ENCODE measurements at regions not wholly inside any gene's neighbourhood (a gene's known extent, or its start where the extent isn't known, plus 50 kb on each side); places are given as distances from the start of the nearest gene placed in this dataset.

DNA sequence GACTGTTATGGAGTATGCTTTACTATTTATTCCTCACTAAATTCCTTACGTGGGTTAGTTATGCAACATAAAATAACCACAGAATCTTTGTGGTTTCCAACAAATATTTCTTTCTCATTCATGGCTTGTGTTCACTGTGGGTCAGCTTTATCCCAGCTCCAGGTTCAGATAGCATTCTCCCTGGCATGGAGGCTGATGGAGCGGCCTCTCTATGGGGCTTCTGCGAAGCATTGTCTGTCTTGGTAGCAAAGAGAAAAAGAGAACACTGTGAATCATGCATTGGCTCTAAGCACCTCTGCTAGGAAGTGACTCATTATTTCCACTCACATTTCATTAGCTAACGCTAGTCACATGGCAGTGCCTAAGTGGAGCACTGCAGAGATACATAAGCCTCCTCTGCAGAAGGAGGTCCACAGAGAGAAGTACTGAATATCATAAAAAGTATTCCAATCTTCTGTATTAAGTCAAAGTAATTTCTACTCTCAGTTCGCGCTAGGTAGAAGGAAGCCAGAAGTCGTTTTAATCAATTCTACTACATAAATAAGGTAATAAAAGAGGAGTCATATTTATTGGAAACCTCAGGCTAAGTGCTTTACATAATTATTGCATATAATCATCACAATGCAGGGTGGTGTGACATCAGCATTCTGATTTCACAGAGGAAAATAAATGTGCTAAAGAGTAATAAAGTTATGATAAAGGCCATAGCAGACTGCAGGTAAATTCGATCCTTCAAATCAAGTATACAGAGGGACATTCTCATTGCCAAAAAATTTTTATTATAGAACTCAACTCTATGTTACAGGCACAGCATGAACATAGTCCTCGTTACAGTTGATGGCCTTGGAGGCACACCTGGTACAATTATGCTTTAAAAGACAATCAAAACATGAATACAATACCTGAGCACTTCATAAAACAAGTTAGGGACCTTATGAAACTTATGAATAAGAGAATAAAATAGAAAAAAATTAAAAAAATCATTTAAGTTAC is 531.1 kb downstream of the CETN3 start:
- no peak for DNase-seq (ENCODE audit: extremely low read depth, insufficient read length)
- TF ChIP-seq, protein P1, sequence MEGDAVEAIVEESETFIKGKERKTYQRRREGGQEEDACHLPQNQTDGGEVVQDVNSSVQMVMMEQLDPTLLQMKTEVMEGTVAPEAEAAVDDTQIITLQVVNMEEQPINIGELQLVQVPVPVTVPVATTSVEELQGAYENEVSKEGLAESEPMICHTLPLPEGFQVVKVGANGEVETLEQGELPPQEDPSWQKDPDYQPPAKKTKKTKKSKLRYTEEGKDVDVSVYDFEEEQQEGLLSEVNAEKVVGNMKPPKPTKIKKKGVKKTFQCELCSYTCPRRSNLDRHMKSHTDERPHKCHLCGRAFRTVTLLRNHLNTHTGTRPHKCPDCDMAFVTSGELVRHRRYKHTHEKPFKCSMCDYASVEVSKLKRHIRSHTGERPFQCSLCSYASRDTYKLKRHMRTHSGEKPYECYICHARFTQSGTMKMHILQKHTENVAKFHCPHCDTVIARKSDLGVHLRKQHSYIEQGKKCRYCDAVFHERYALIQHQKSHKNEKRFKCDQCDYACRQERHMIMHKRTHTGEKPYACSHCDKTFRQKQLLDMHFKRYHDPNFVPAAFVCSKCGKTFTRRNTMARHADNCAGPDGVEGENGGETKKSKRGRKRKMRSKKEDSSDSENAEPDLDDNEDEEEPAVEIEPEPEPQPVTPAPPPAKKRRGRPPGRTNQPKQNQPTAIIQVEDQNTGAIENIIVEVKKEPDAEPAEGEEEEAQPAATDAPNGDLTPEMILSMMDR (IDR thresholded peaks at IDR 0.05; ENCODE audit: insufficient read depth, low read length, poor library complexity, severe bottlenecking): no peak
- Histone ChIP-seq H3K36me3 (ENCODE audit: control insufficient read depth, insufficient read depth, low read length) (no peaks in the 10 kb centered on the region), H3K4me3 (replicated peaks; ENCODE audit: low read depth, low read length) (no peak overlapping the region), H3K27me3 (replicated peaks; ENCODE audit: control insufficient read depth, insufficient read depth, low read length) (no peaks in the 10 kb centered on the region)

DNA sequence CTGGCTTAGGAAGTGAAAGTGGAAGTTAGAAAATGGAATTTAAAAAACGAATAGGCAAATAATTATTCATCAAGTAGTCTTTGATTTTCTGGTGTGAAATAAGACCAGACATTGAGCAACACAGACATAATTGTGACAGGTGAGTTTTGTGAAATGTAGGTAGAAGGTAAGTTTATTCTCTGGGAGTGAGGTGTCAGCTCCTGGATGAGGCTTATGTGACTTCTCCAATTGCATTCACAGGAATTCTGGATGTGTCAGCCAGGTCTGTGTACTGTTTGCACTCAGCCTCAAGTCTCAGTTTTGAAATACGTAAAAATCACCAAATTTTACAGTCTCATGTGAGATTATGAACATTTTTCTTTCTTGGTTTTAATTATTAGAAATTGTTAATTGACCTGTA is 537.6 kb downstream of the CETN3 start:
- H3K27me3 ChIP-seq (replicated peaks; ENCODE audit: control insufficient read depth, insufficient read depth, low read length): no peaks in the 10 kb centered on the region
- TF ChIP-seq, protein P1 (IDR thresholded peaks at IDR 0.05; ENCODE audit: insufficient read depth, low read length, poor library complexity, severe bottlenecking): no peak
- no peaks in the 10 kb centered on the region for H3K36me3 ChIP-seq (ENCODE audit: control insufficient read depth, insufficient read depth, low read length)
- no peak overlapping the region for H3K4me3 ChIP-seq (replicated peaks; ENCODE audit: low read depth, low read length)
- no peak for DNase-seq (ENCODE audit: extremely low read depth, insufficient read length)

DNA sequence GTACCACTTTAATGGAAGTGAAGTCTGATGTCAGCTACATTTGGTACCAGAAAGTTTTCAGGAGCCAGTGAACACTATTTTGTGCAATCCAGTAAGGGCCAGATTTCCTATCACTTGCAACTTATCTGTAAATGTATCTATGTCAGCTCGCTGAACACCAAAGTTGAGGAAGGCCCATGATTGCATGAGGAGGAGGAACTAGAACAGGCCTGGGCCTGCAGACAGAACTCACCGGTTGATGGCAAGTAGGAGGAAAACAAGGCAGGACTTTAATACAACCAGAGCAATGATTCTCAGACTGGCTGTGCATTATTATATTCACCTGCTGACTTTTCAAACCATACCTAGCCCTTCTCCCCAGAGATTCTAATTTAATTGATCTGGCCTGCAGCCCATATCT is 540.2 kb downstream of the CETN3 start:
- Histone ChIP-seq H3K4me3 (replicated peaks; ENCODE audit: low read depth, low read length) (no peak overlapping the region), H3K27me3 (replicated peaks; ENCODE audit: control insufficient read depth, insufficient read depth, low read length) (no peaks in the 10 kb centered on the region), H3K36me3 (ENCODE audit: control insufficient read depth, insufficient read depth, low read length) (no peaks in the 10 kb centered on the region)
- TF ChIP-seq, protein P1 (IDR thresholded peaks at IDR 0.05; ENCODE audit: insufficient read depth, low read length, poor library complexity, severe bottlenecking): no peak
- no peak for DNase-seq (ENCODE audit: extremely low read depth, insufficient read length)

DNA sequence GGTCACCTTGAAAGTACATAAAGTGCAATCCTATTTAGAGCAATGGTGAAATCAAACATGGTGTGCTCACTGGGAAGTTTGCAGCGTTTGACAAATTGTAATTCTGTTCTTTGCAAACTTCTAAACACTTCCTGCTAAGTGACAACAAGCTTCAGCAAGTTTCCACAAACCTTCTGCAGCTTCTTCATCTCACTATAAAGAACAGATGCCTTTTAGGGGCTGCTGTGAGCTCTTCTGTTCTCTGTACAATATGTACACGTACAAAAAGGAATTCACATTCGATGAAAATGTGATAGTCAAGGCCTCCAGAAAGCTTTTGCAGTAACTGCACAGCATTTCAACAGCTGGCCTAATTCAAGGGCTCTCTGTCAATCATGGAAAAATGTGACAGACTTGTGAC is 543.1 kb downstream of the CETN3 start:
- DNase-seq (ENCODE audit: extremely low read depth, insufficient read length): no peak
- Histone ChIP-seq H3K4me3 (replicated peaks; ENCODE audit: low read depth, low read length) (no peak overlapping the region), H3K27me3 (replicated peaks; ENCODE audit: control insufficient read depth, insufficient read depth, low read length) (no peaks in the 10 kb centered on the region), H3K36me3 (ENCODE audit: control insufficient read depth, insufficient read depth, low read length) (no peaks in the 10 kb centered on the region)
- TF ChIP-seq, protein P1 (IDR thresholded peaks at IDR 0.05; ENCODE audit: insufficient read depth, low read length, poor library complexity, severe bottlenecking): no peak

DNA sequence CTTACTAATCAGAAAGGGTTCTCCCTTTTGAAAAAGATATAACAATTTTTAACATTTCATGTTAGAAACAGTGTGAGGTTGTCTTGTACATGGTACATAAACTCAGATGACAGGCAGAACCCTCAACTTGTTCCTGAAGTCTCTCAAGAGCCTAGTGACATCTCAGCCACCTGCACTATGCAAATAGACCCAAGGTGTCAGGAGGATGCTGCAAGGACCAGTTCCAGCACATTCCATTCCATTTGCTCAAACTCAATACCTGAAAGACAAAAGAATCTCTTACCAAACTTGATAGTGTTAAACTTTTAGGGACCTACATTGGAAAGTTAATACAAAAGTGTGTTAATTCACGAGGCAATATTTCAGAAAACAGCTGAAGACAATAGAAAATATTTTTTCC is 544.6 kb downstream of the CETN3 start:
- no peak for DNase-seq (ENCODE audit: extremely low read depth, insufficient read length)
- TF ChIP-seq, protein P1 (IDR thresholded peaks at IDR 0.05; ENCODE audit: insufficient read depth, low read length, poor library complexity, severe bottlenecking): no peak
- no peaks in the 10 kb centered on the region for H3K36me3 ChIP-seq (ENCODE audit: control insufficient read depth, insufficient read depth, low read length)
- H3K27me3 ChIP-seq (replicated peaks; ENCODE audit: control insufficient read depth, insufficient read depth, low read length): no peaks in the 10 kb centered on the region
- no peak overlapping the region for H3K4me3 ChIP-seq (replicated peaks; ENCODE audit: low read depth, low read length)
